HFF-Myc (cell line): ENCODE measurements at regions not wholly inside any gene's neighbourhood (a gene's known extent, or its start where the extent isn't known, plus 50 kb on each side); places are given as distances from the start of the nearest gene placed in this dataset.

Source experiments
- DNase-seq: peaks from one replicate; pipeline ENCODE4 v3.0.0-alpha.2; 2011; ENCODE audit warnings: low read depth; ENCODE audit errors: extremely low read depth
- H3K4me3 ChIP-seq: replicated peaks from 2 replicates; pipeline ENCODE4 v1.5.1; 2011; ENCODE audit warnings: low read depth, mild to moderate bottlenecking, control low read depth, low read length
- CTCF ChIP-seq: IDR thresholded peaks from 2 replicates; pipeline ENCODE4 v1.5.1; 2012; ENCODE audit warnings: mild to moderate bottlenecking, low read depth, low read length, control low read depth; ENCODE audit errors: missing control alignments

GRCh38 chr20:11797156-11797555 is 120.5 kb upstream of the BTBD3 start:
- no peak for TF ChIP-seq CTCF
- no peak for DNase-seq
- no peak overlapping the region for H3K4me3 ChIP-seq

- H3K4me3 ChIP-seq, result no peak overlapping the region
- no peak for TF ChIP-seq CTCF
- DNase-seq, result no peak
These were observed 118.4 kb upstream of the BTBD3 start for GRCh38 chr20:11799281-11799684.

- DNase-seq, result peak; percentile 49
- no peak overlapping the region for H3K4me3 ChIP-seq
- TF ChIP-seq CTCF, result no peak
These were observed 110.3 kb upstream of the BTBD3 start for GRCh38 chr20:11807054-11808048.

GRCh38 chr20:11808841-11809240 is 108.9 kb upstream of the BTBD3 start:
- no peak for TF ChIP-seq CTCF
- no peak for DNase-seq
- H3K4me3 ChIP-seq, result no peak overlapping the region

- H3K4me3 ChIP-seq, result no peak overlapping the region
- TF ChIP-seq CTCF, result no peak
- DNase-seq, result no peak
These were observed 107.2 kb upstream of the BTBD3 start for GRCh38 chr20:11810311-11811083.

GRCh38 chr20:11813106-11813890 is 104.4 kb upstream of the BTBD3 start:
- no peak for TF ChIP-seq CTCF
- no peak for DNase-seq
- no peak overlapping the region for H3K4me3 ChIP-seq
